ENCODE measurements at regions not wholly inside any gene's neighbourhood (a gene's known extent, or its start where the extent isn't known, plus 50 kb on each side); places are given as distances from the start of the nearest gene placed in this dataset.

- DNase-seq = peak; percentile 41
These were observed 50.3 kb upstream of the ATP13A3 start for GRCh38 chr3:194536871-194537637.

Data from right kidney (tissue), 1 donor.